Adipose tissue (tissue), 3 donors: ENCODE measurements at regions not wholly inside any gene's neighbourhood (a gene's known extent, or its start where the extent isn't known, plus 50 kb on each side); places are given as distances from the start of the nearest gene placed in this dataset.
"Not testable (repeated sequence)": the region's sequence is repeated elsewhere in the genome, so short reads cannot be mapped to it uniquely, and the experiment has no call there.

Experiments
- H3K27ac ChIP-seq: one replicate; pipeline ENCODE4 v1.5.1; 2013; ENCODE audit warnings: low read depth, low read length
- WGBS, 3 donors: extraction: QIAGEN DNeasy Blood & Tissue Kit; methylation state at CpG; one replicate each; pipeline ENCODE4 v1.1.7; 2013; 5-methylcytosine and 5-hydroxymethylcytosine counted together
- donor health status: healthy with polysubstance abuse.
- donor health status: Bipolar disorder and iron deficiency.
- donor health status: healthy.

DNA sequence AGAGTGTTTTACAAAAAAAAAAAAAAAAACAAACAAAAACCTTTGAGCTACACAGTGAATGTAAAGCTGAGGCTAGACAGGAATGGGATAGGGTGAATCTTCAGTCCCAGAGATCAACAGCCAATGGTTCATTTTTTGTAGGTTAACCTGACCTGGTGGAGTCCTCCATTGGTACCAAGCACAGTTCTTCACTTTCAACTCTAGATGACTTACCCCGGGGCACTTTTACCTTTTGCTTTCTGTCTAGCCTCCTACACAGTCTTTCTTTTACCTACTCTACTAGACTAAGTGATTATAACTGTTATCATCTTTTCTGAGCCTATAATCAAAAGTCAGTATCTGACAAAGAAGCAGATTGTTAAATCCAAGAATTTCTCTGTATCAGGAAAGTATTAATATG, 50.9 kb downstream of the ANXA2R start:
- H3K27ac ChIP-seq: no peak overlapping the region
- WGBS, 3 donors: 69 to 87% (median 83%) methylated on average over 1 of the region's 1 CpG

GRCh38 chr5:42988568-42988967, 51.6 kb downstream of the ANXA2R start:
- no peak overlapping the region for H3K27ac ChIP-seq
- 91 to 99% (median 96%) methylated on average over 2 of the region's 2 CpGs for WGBS, 3 donors

DNA sequence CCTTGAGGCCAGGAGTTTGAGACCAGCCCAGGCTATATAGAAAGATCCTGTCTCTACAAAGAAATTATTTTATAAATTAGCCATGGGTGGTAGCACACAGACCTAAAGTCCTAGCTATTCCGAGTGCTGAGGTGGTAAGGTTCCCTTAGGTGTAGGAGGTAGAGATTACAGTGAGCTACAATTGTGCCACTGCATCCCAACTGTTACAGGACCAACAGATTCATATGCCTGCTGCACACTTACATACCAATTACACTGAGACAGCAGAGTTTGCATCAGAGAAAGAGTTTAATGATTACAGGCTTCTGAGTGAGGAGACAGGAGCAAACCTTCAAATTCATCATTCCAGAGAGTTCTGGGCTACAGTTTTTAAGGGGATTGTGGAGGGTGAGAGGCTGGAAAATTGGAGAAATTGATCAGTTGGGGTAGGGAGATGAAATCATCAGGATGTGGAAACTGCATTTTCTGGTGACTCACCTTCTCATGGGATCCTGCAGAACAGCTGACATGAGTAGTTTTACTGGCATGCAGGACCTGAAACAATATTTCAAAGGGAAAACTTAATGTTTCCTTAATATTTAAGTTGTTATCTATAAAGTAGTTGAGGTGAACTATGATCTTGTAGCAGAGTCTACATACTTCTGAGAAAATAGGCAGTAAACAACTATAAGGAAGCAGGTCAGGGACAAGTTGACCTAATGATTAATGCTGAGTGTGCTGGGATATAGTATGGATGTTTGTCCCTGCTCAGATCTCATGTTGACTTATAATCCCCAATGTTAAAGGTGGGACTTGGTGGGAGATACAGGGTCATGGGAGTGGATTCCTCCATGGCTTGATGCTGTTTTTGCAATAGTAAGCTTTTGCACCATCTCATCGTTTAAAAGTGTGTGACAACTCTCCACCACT, 54.7 kb downstream of the ANXA2R start:
- H3K27ac ChIP-seq: no peak overlapping the region
- WGBS, 3 donors: 57 to 77% (median 73%) methylated on average over 2 of the region's 2 CpGs

GRCh38 chr5:42984307-42984706, 55.8 kb downstream of the ANXA2R start:
- H3K27ac ChIP-seq: no peak overlapping the region

DNA sequence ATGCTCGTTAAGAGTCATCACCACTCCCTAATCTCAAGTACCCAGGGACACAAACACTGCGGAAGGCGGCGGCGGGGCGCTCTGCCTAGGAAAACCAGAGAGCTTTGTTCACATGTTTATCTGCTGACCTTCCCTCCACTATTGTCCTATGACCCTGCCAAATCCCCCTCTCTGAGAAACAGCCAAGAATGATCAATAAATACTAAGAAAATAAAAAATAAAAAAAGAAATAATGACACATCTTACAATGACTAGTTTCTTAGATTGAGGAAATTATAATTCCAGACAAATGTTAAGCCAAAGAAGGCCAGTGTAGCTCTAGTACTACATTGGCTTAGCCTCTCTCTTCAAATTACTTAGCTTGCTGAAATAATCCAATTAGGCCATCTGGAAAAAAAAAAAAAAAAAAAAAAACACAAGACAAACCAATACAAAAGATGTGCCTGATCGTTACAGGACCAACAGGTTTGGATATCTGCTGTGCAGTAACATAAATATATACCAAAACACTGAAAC, 58.0 kb downstream of the ANXA2R start:
- WGBS, 3 donors: 30 to 62% (median 50%) methylated on average over 6 to 7 of the region's 7 CpGs
- H3K27ac ChIP-seq: no peak overlapping the region

- H3K27ac ChIP-seq: not testable (repeated sequence)
- no CpG with 5 or more reads among the region's 8 CpGs for WGBS, 3 donors
These were observed 58.6 kb downstream of the ANXA2R start for GRCh38 chr5:42981417-42982106.

DNA sequence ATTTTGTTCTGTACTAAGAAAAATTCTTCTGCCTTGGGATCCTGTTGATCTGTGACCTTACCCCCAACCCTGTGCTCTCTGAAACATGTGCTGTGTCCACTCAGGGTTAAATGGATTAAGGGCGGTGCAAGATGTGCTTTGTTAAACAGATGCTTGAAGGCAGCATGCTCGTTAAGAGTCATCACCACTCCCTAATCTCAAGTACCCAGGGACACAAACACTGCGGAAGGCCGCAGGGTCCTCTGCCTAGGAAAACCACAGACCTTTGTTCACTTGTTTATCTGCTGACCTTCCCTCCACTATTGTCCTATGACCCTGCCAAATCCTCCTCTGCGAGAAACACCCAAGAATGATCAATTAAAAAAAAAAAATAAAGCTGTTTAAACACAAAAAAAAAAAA, 59.1 kb downstream of the ANXA2R start:
- WGBS, 3 donors: no CpG with 5 or more reads among the region's 5 CpGs
- not testable (repeated sequence) for H3K27ac ChIP-seq

- H3K27ac ChIP-seq: not testable (repeated sequence)
- 93 to 97% (median 97%) methylated on average over 19 to 22 of the region's 36 CpGs for WGBS, 3 donors
These were observed 59.7 kb downstream of the ANXA2R start for GRCh38 chr5:42980391-42980790.

GRCh38 chr5:42979242-42979641, 60.9 kb downstream of the ANXA2R start:
- H3K27ac ChIP-seq: not testable (repeated sequence)
- WGBS, 3 donors: 94 to 99% (median 96%) methylated on average over 23 to 34 of the region's 34 CpGs

- 79 to 94% (median 92%) methylated on average over 2 of the region's 2 CpGs for WGBS, 3 donors
- H3K27ac ChIP-seq: no peak overlapping the region
These were observed 65.6 kb downstream of the ANXA2R start for GRCh38 chr5:42974536-42974935.

GRCh38 chr5:42970636-42971559, 69.2 kb downstream of the ANXA2R start:
- 56 to 75% (median 75%) methylated on average over 31 to 32 of the region's 32 CpGs for WGBS, 3 donors

DNA sequence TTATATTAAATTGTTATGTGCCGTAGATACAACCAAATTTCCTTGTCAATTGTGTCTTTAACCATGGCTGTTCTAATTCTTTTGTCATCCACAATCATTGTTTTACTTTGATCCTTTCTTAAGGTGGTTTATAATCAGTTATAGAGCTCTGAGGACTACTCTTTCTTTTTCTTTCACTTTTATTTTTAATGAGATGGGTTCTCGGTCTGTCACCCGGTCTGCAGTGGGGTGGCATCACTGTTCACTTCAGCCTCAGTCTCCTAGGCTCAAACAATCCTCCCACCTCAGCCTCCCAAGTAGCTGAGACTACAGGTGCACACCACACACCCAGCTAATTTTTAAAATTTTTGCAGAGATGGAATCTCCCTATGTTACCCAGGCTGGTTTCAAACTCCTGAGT, 74.2 kb downstream of the ANXA2R start:
- no peak overlapping the region for H3K27ac ChIP-seq
- WGBS, 3 donors: 68 to 93% (median 91%) methylated on average over 3 of the region's 3 CpGs

More at GRCh38 chr5:42970636-42971559, 69.2 kb downstream of the ANXA2R start:
- H3K27ac ChIP-seq: no peak overlapping the region

GRCh38 chr5:42963412-42963811, 76.7 kb downstream of the ANXA2R start:
- no peak overlapping the region for H3K27ac ChIP-seq
- WGBS, 3 donors: 88 to 95% (median 92%) methylated on average over 1 of the region's 1 CpG

GRCh38 chr5:42962124-42962523, 78.0 kb downstream of the ANXA2R start:
- H3K27ac ChIP-seq: no peak overlapping the region
- 55 to 87% (median 79%) methylated on average over 2 of the region's 2 CpGs for WGBS, 3 donors

DNA sequence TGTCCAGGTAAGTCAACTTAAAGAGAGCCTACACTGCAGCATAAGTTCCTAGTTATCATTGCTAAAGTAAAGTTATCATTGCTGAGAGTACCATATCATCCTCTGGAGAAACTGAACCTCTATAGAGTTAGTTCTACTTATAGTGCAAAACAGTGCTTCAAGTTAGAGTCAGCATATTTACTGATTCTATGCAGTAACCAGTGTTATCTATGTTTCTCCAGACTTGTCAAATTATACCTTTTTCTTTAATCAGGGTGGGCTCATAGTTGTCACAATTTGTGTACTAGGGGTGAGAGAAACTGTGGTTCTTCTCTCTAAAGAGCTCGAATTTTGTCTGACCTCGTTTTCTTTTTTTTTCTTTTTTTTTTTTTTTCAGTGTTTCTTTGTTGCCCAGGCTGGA, 79.6 kb downstream of the ANXA2R start:
- WGBS, 3 donors: 55 to 82% (median 80%) methylated on average over 2 of the region's 2 CpGs
- no peak overlapping the region for H3K27ac ChIP-seq

DNA sequence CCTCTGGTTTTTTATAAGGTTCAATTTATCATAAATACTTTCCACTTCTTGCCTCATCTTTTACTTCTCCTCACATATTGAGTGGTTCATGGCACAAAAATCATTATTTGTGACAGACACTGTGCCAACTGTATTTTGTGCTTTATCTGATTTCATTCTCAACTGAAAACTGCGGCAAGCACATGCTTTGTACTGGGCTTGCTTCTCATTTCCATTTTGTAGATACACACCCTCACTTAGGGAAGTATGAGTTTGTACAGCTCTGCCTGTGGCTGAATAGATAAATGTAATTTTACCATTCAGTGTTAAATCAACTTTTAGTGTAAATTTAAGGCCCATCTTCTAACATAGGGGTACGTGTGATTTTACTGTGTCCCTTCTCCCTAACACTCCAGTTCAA, 83.6 kb downstream of the ANXA2R start:
- 90 to 95% (median 93%) methylated on average over 2 of the region's 2 CpGs for WGBS, 3 donors
- no peak overlapping the region for H3K27ac ChIP-seq

GRCh38 chr5:42953041-42953440, 87.1 kb downstream of the ANXA2R start:
- 15 to 51% (median 42%) methylated on average over 15 of the region's 15 CpGs for WGBS, 3 donors

GRCh38 chr5:42952578-42952974, 87.5 kb downstream of the ANXA2R start:
- H3K27ac ChIP-seq: no peak overlapping the region
- WGBS, 3 donors: 27 to 37% (median 35%) methylated on average over 12 of the region's 12 CpGs

More at GRCh38 chr5:42953041-42953440, 87.1 kb downstream of the ANXA2R start:
- H3K27ac ChIP-seq: no peak overlapping the region
